SK-N-SH (cell line): ENCODE measurements at regions not wholly inside any gene's neighbourhood (a gene's known extent, or its start where the extent isn't known, plus 50 kb on each side); places are given as distances from the start of the nearest gene placed in this dataset.

Source experiments
- CTCF ChIA-PET: fragments of 300-600, 350-600 bp; formaldehyde crosslinking; extraction: SDS; loops from one replicate; lab custom pipeline; 2021; lab: Yijun Ruan, JAX
- POLR2A ChIA-PET: fragments of 350-600 bp; sonication (Branson Sonifier 250); formaldehyde crosslinking; extraction: SDS; loops from one replicate; lab custom pipeline; 2020; ENCODE audit warnings: antibody characterized with exemption, inconsistent platforms; lab: Yijun Ruan, JAX
- DNase-seq: peaks from one replicate; pipeline ENCODE4 v3.0.0; 2012
- H2AFZ ChIP-seq: fragments of 200-600 bp; sonication (generic); 2 replicates; pipeline ENCODE4 v1.8.1; 2016; ENCODE audit warnings: antibody characterized with exemption, mild to moderate bottlenecking, low read depth
- H3F3A ChIP-seq: fragments of 200-600 bp; sonication (generic); replicated peaks from 2 replicates; pipeline ENCODE3; 2016; ENCODE audit warnings: antibody characterized with exemption, mild to moderate bottlenecking; ENCODE audit not compliant: insufficient read depth
- H3K27ac ChIP-seq, 2 experiments: fragments of 200-500 bp in 1 of 2; fragments of 200-600 bp in 1 of 2; sonication (Bioruptor generic) in 1 of 2; sonication (generic), shearing (Covaris generic) in 1 of 2; 2 replicates each; pipeline versions ENCODE4 v1.5.1 to v1.6.1; 2014 to 2016; ENCODE audit warnings: low read depth in 2 of 2, inconsistent platforms in 1 of 2, low read length in 1 of 2, mild to moderate bottlenecking in 1 of 2, mixed read lengths in 1 of 2
- H3K27me3 ChIP-seq: fragments of 200-600 bp; sonication (generic), shearing (Covaris generic); 2 replicates; pipeline ENCODE4 v1.6.1; 2016; ENCODE audit warnings: mixed run types; ENCODE audit not compliant: insufficient read depth
- H3K36me3 ChIP-seq, 2 experiments: fragments of 200-500 bp in 1 of 2; fragments of 200-600 bp in 1 of 2; sonication (Bioruptor generic) in 1 of 2; sonication (generic) in 1 of 2; replicated peaks in 1 of 2; 2 replicates each; pipeline versions ENCODE3 to v1.5.1; 2014 to 2016; ENCODE audit warnings: low read length in 1 of 2, mild to moderate bottlenecking in 1 of 2; ENCODE audit not compliant: insufficient read depth in 2 of 2, control insufficient read depth in 1 of 2
- H3K4me1 ChIP-seq, 2 experiments: fragments of 200-500 bp in 1 of 2; fragments of 200-600 bp in 1 of 2; sonication (Bioruptor generic) in 1 of 2; sonication (generic), shearing (Covaris generic) in 1 of 2; 2 replicates each; pipeline versions ENCODE4 v1.5.1 to v1.6.1; 2014 to 2016; ENCODE audit warnings: low read depth in 1 of 2, low read length in 1 of 2, mixed run types in 1 of 2; ENCODE audit not compliant: insufficient read depth in 2 of 2, control insufficient read depth in 1 of 2
- H3K4me2 ChIP-seq: fragments of 200-600 bp; sonication (generic), shearing (Covaris generic); 2 replicates; pipeline ENCODE4 v1.6.1; 2017; ENCODE audit warnings: mixed run types
- H3K4me3 ChIP-seq, 2 experiments: fragments of 200-500 bp in 1 of 2; fragments of 200-600 bp in 1 of 2; sonication (Bioruptor generic) in 1 of 2; sonication (generic), shearing (Covaris generic) in 1 of 2; 2 replicates each; pipeline versions ENCODE4 v1.5.1 to v1.8.1; 2014 to 2016; ENCODE audit warnings: low read depth in 2 of 2, inconsistent platforms in 1 of 2, low read length in 1 of 2, mild to moderate bottlenecking in 1 of 2, mixed read lengths in 1 of 2, moderate library complexity in 1 of 2
- H3K79me2 ChIP-seq: fragments of 200-600 bp; sonication (generic); 2 replicates; pipeline ENCODE4 v1.8.1; 2017; ENCODE audit warnings: mild to moderate bottlenecking; ENCODE audit not compliant: insufficient read depth
- H3K9ac ChIP-seq: fragments of 200-600 bp; sonication (generic); 2 replicates; pipeline ENCODE4 v1.6.1; 2017; ENCODE audit warnings: mixed run types
- H3K9me2 ChIP-seq: fragments of 200-600 bp; sonication (generic); 2 replicates; pipeline ENCODE4 v1.6.1; 2017; ENCODE audit warnings: mixed run types
- H3K9me3 ChIP-seq: fragments of 200-600 bp; sonication (generic); 2 replicates; pipeline ENCODE4 v1.6.1; 2017; ENCODE audit warnings: mixed run types, mild to moderate bottlenecking, moderate library complexity
- H4K20me1 ChIP-seq: fragments of 200-600 bp; sonication (generic); 2 replicates; pipeline ENCODE4 v1.6.1; 2017; ENCODE audit warnings: mild to moderate bottlenecking, mixed run types; ENCODE audit not compliant: insufficient read depth
- ELF1 ChIP-seq: IDR thresholded peaks from 2 replicates; pipeline ENCODE4 v1.4.0; 2012
- EP300 ChIP-seq, 2 experiments: IDR thresholded peaks; 2 replicates each; pipeline versions ENCODE4 v1.4.0 to v1.6.1; 2012; ENCODE audit warnings: borderline replicate concordance in 1 of 2, low read depth in 1 of 2, low read length in 1 of 2
- EZH2phosphoT487 ChIP-seq: fragments of 200-600 bp; sonication (generic); IDR thresholded peaks from 2 replicates; pipeline ENCODE4 v1.6.1; 2017; ENCODE audit warnings: low read depth, mixed run types, mild to moderate bottlenecking, antibody characterized with exemption, moderate library complexity, borderline replicate concordance
- FOXM1 ChIP-seq: IDR thresholded peaks from 2 replicates; pipeline ENCODE4 v1.4.0; 2012; ENCODE audit warnings: low read depth, mild to moderate bottlenecking
- GATA2 ChIP-seq: sonication (generic); formaldehyde crosslinking; IDR thresholded peaks from 2 replicates; pipeline ENCODE4 v1.5.0; 2020; ENCODE audit warnings: mild to moderate bottlenecking, missing genetic modification reagents
- MEF2A ChIP-seq: IDR thresholded peaks from 2 replicates; pipeline ENCODE4 v1.4.0; 2012; ENCODE audit warnings: low read depth, borderline replicate concordance
- MXI1 ChIP-seq: IDR thresholded peaks from 2 replicates; pipeline ENCODE4 v1.6.1; 2012; ENCODE audit warnings: mild to moderate bottlenecking, low read depth, low read length, improper control_type of control experiment
- NFIC ChIP-seq: IDR thresholded peaks from 2 replicates; pipeline ENCODE4 v1.4.0; 2012; ENCODE audit warnings: borderline replicate concordance
- NRF1 ChIP-seq: IDR thresholded peaks from 2 replicates; pipeline ENCODE4 v1.6.1; 2012; ENCODE audit warnings: low read depth, mild to moderate bottlenecking, low read length
- POLR2AphosphoS5 ChIP-seq: IDR thresholded peaks from 2 replicates; pipeline ENCODE4 v1.6.1; 2012; ENCODE audit warnings: low read depth, low read length
- RAD21 ChIP-seq: IDR thresholded peaks from 2 replicates; pipeline ENCODE4 v1.6.1; 2012; ENCODE audit warnings: mild to moderate bottlenecking, low read length
- RCOR1 ChIP-seq: fragments of 150-350 bp; IDR thresholded peaks from 2 replicates; pipeline ENCODE4 v1.6.1; 2017; ENCODE audit warnings: antibody characterized with exemption, low read length
- REST ChIP-seq: IDR thresholded peaks from 2 replicates; pipeline ENCODE4 v1.6.1; 2012; ENCODE audit warnings: mild to moderate bottlenecking, low read depth, low read length, moderate library complexity
- RXRA ChIP-seq: IDR thresholded peaks from 2 replicates; pipeline ENCODE4 v1.4.0; 2012; ENCODE audit warnings: low read depth, mild to moderate bottlenecking, borderline replicate concordance
- SMC3 ChIP-seq: IDR thresholded peaks from 2 replicates; pipeline ENCODE4 v1.6.1; 2012; ENCODE audit warnings: low read depth, low read length, improper control_type of control experiment
- TAF1 ChIP-seq: IDR thresholded peaks from 2 replicates; pipeline ENCODE4 v1.6.1; 2012; ENCODE audit warnings: low read depth, mild to moderate bottlenecking, low read length, moderate library complexity, borderline replicate concordance
- TCF12 ChIP-seq: IDR thresholded peaks from 2 replicates; pipeline ENCODE4 v1.4.0; 2012
- USF1 ChIP-seq: IDR thresholded peaks from 2 replicates; pipeline ENCODE4 v1.4.0; 2012; ENCODE audit warnings: low read depth, borderline replicate concordance
- USF2 ChIP-seq: fragments of 150-350 bp; IDR thresholded peaks from 2 replicates; pipeline ENCODE4 v1.6.1; 2017; ENCODE audit warnings: antibody characterized with exemption, low read length, low read depth, borderline replicate concordance
- WGBS: methylation state at CpG from one replicate; pipeline ENCODE4 v1.1.6; 2017; ENCODE audit warnings: low lambda C conversion rate; 5-methylcytosine and 5-hydroxymethylcytosine counted together

DNA sequence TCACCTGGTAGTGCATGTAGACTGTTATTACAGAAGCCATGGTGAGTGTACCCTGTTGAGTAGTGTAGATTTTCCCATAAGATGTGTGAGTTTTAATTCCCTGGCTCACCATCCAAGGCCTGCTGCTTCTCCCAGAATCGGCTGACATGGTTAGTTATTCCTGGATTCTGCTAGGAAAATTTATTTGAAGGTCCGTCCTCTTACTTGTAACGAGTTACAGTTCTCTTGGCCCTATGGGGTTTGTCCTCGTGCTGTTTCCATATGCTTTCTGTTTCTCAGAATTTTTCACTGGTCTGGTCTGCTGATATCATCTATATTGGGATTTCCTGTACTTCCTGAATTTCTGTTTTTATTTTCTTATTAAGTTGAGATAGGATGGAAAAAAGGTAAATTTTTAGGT lies 423.3 kb upstream of the RGS6 start:
- no peak overlapping the region for H3K4me2 ChIP-seq
- H4K20me1 ChIP-seq = no peaks in the 10 kb centered on the region
- H2AFZ ChIP-seq = no peak overlapping the region
- no peak for DNase-seq
- no peak overlapping the region for H3K9ac ChIP-seq
- no peaks in the 10 kb centered on the region for H3K9me2 ChIP-seq
- no peaks in the 10 kb centered on the region for H3K9me3 ChIP-seq
- no peak overlapping the region for H3K4me3 ChIP-seq
- peaks cover 0 to 7% of the 10 kb centered on the region in 2 experiments; a peak in 2 of 4 replicates for H3K4me1 ChIP-seq
- WGBS = 76% methylated on average over 4 of the region's 4 CpGs
- CTCF ChIA-PET = no interaction called here
- no peak for TF ChIP-seq RAD21
- peaks cover 0 to 4% of the 10 kb centered on the region in 2 experiments for H3K36me3 ChIP-seq
- peaks cover 42% of the 10 kb centered on the region for H3K79me2 ChIP-seq
- H3F3A ChIP-seq = no peaks in the 10 kb centered on the region
- POLR2A ChIA-PET = no interaction called here
- peak overlapping the region in 1 of 2 experiments; percentile 65; a peak in 2 of 4 replicates for H3K27ac ChIP-seq
- no peaks in the 10 kb centered on the region for H3K27me3 ChIP-seq

DNA sequence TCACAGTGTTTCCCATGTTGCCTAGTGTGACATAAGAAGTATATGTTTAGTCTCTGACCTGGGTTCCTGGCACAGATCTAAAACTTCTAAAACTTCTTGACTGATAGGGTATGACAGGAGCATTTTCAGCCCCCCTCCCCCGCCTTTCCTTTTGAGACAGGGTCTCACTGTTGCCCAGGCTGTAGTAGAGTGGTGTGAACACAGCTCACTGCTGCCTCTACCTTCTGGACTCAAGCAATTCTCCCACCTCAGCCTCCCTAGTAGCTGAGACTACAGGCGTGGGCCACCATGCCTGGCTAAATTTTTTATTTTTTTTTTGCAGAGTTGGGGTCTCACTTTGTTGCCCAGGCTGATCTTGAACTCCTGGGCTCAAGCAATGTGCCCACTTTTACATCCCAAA lies 421.1 kb upstream of the RGS6 start:
- Histone ChIP-seq H4K20me1 (no peaks in the 10 kb centered on the region), H3K79me2 (peaks cover 33% of the 10 kb centered on the region; the same call in 1 of the 2 replicates), H3K9me2 (no peaks in the 10 kb centered on the region), H2AFZ (no peak overlapping the region), H3K4me1 (peaks cover 0 to 9% of the 10 kb centered on the region in 2 experiments; a peak in 2 of 4 replicates), H3F3A (no peaks in the 10 kb centered on the region), H3K4me2 (no peak overlapping the region), H3K27me3 (no peaks in the 10 kb centered on the region), H3K9ac (no peak overlapping the region), H3K27ac (no peak overlapping the region), H3K4me3 (no peak overlapping the region), H3K9me3 (no peaks in the 10 kb centered on the region), H3K36me3 (peaks cover 0 to 4% of the 10 kb centered on the region in 2 experiments)
- WGBS = 92% methylated on average over 2 of the region's 2 CpGs
- DNase-seq = no peak
- ChIA-PET CTCF (interaction anchor here (1.6 kb wide), 1 partner anchor 13 kb away, joined by 3 read pairs; no protein-coding TSS in a partner anchor), POLR2A (no interaction called here)
- TF ChIP-seq POLR2AphosphoS5 = no peak
- no peak for TF ChIP-seq USF2
- TF ChIP-seq EP300 (IDR thresholded peaks at IDR 0.05; ENCODE audit: borderline replicate concordance in 1 of 2, low read depth in 1 of 2, low read length in 1 of 2) = no peak
- no peak for TF ChIP-seq TCF12
- no peak for TF ChIP-seq NRF1
- TF ChIP-seq USF1 = no peak
- TF ChIP-seq MXI1 = no peak
- no peak for TF ChIP-seq RAD21
- TF ChIP-seq RCOR1 = no peak
- no peak for TF ChIP-seq TAF1
- no peak for TF ChIP-seq GATA2
- TF ChIP-seq MEF2A = no peak
- no peak for TF ChIP-seq ELF1
- TF ChIP-seq RXRA = no peak
- no peak for TF ChIP-seq FOXM1
- TF ChIP-seq EZH2phosphoT487 = no peak
- no peak for TF ChIP-seq REST
- TF ChIP-seq SMC3 = no peak
- no peak for TF ChIP-seq NFIC
